ENCODE measurements at regions not wholly inside any gene's neighbourhood (a gene's known extent, or its start where the extent isn't known, plus 50 kb on each side); places are given as distances from the start of the nearest gene placed in this dataset.

DNA sequence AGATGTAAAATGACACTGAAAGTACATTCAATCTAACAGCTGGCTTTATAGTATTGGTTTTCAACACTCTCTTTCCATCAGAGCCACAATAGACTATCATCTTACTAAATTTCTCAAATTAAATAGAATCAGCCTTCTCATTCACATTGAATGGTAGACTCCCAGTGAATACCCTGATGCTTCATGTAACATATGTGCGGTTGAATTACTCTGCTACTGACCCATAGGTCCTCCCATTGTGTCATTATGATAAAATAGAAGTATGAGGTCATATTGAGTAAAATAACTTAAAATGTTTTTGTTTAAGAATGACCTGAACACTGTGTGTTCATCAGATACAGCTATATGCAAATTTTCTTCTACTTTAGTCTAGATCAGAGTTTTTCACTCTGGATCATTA, 75.9 kb upstream of the ADAMTSL1 start:
- POLR2A ChIA-PET (ENCODE audit: unreplicated experiment), result no interaction called here
- no TSS peak for BruUV-seq (replicated peaks)
- H3K9me3 ChIP-seq (ENCODE audit: control insufficient read depth, insufficient read depth, low read length), result no peaks in the 10 kb centered on the region

More for the DNA sequence above, 75.9 kb upstream of the ADAMTSL1 start:
- Histone ChIP-seq H2AK9ac (replicated peaks; ENCODE audit: low read depth, low read length, poor library complexity) (no peak overlapping the region), H3K36me3 (ENCODE audit: control insufficient read depth, insufficient read depth, low read length) (no peaks in the 10 kb centered on the region), H2BK5ac (ENCODE audit: low read depth, low read length, poor library complexity, severe bottlenecking) (no peak overlapping the region), H3K9me1 (ENCODE audit: insufficient read depth, low read length) (no peaks in the 10 kb centered on the region), H3K27ac (ENCODE audit: insufficient read depth, low read length) (no peak overlapping the region), H3K23ac (ENCODE audit: low read depth, low read length) (no peak overlapping the region), H2BK15ac (ENCODE audit: low read depth, low read length) (no peak overlapping the region), H3K27me3 (ENCODE audit: control insufficient read depth, insufficient read depth, low read length) (no peaks in the 10 kb centered on the region), H3K79me1 (ENCODE audit: low read depth in 1 of 2, low read length in 2 of 2) (no peaks in the 10 kb centered on the region), H3K18ac (ENCODE audit: low read depth, low read length) (no peak overlapping the region), H4K8ac (ENCODE audit: low read depth in 2 of 2, low read length in 2 of 2) (no peak overlapping the region), H4K91ac (ENCODE audit: insufficient read depth, low read depth, low read length) (no peak overlapping the region), H3K4ac (ENCODE audit: low read depth, low read length) (no peak overlapping the region), H2BK20ac (ENCODE audit: low read depth, low read length) (no peak overlapping the region), H2AFZ (replicated peaks; ENCODE audit: low read length, poor library complexity) (no peak overlapping the region), H3K4me3 (ENCODE audit: insufficient read depth, low read depth, low read length) (no peak overlapping the region), H2BK120ac (ENCODE audit: low read depth, low read length) (no peak overlapping the region), H4K20me1 (ENCODE audit: insufficient read depth, low read length) (no peaks in the 10 kb centered on the region), H3K4me1 (ENCODE audit: control insufficient read depth, insufficient read depth, low read length) (no peaks in the 10 kb centered on the region), H3K4me2 (ENCODE audit: low read depth, low read length) (no peak overlapping the region), H3K14ac (replicated peaks; ENCODE audit: low read depth, low read length) (no peak overlapping the region), H2AK5ac (ENCODE audit: low read depth, low read length) (no peak overlapping the region), H4K5ac (ENCODE audit: low read depth, low read length) (no peak overlapping the region), H3K9ac (ENCODE audit: low read depth, low read length) (no peak overlapping the region), H3K56ac (ENCODE audit: extremely low read depth, insufficient read depth, low read length) (no peak overlapping the region)
- in situ Hi-C loops (cut with MboI; ENCODE audit: low sequenced_read_pairs), result no loop called here
- no CpG with 5 or more reads among the region's 1 CpG for WGBS, 2 experiments (ENCODE audit: extremely low coverage in 2 of 2, insufficient read length in 1 of 2)
- TF ChIP-seq CTCF (conservative IDR thresholded peaks at IDR 0.05; ENCODE audit: low read depth, low read length), result no peak
- no peak for TF ChIP-seq NFE2L2 (IDR thresholded peaks at IDR 0.05; ENCODE audit: low read depth, low read length)
- no peak for TF ChIP-seq CHD1 (IDR thresholded peaks at IDR 0.05; ENCODE audit: low read depth, low read length)
- no peak for TF ChIP-seq RFX5 (IDR thresholded peaks at IDR 0.05; ENCODE audit: low read depth, low read length)
- no peak for TF ChIP-seq SMC3 (IDR thresholded peaks at IDR 0.05; ENCODE audit: low read depth, low read length)
- no peak for DNase-seq
- dilution Hi-C loops (cut with HindIII; ENCODE audit: low sequenced_read_pairs, unreplicated experiment), result no loop called here
- no peak for ATAC-seq (ENCODE audit: low read depth)
- CTCF ChIA-PET, result no interaction called here
- intact Hi-C loops (cut with micrococcal nuclease), result no loop called here
